Pancreas (tissue), 10 donors: ENCODE measurements at regions not wholly inside any gene's neighbourhood (a gene's known extent, or its start where the extent isn't known, plus 50 kb on each side); places are given as distances from the start of the nearest gene placed in this dataset.

Experiments
- ATAC-seq, 4 donors: fragments of 200-7000 bp; cut with Tn5 transposase; one replicate each; pipeline versions ENCODE4 v1.8.0 to v1.9.1; 2020; ENCODE audit warnings: mild to moderate bottlenecking in 4 of 4, moderate library complexity in 4 of 4
- DNase-seq, 6 donors: peaks; one replicate each; pipeline ENCODE4 v3.0.0-alpha.2; 2020
- FAIRE-seq: peaks from 2 replicates; lab custom pipeline; 2012; peaks lifted over from hg19 to GRCh38; lab: Jason Lieb, UNC
- H3K27ac ChIP-seq, 4 donors: fragments of 200-600 bp; sonication (generic); 1 replicate in 3 of 4; 2 replicates in 1 of 4; pipeline versions ENCODE4 v1.5.0 to v1.8.0; 2020
- H3K27me3 ChIP-seq, 4 donors: fragments of 200-600 bp; one replicate each; pipeline ENCODE4 v1.8.0; 2021
- H3K36me3 ChIP-seq, 3 donors: fragments of 200-600 bp; sonication (generic) in 1 of 3; one replicate each; pipeline versions ENCODE4 v1.5.0 to v1.8.0; 2020 to 2021
- H3K4me1 ChIP-seq, 3 donors: fragments of 200-600 bp; one replicate each; pipeline ENCODE4 v1.8.0; 2021
- H3K4me3 ChIP-seq, 4 donors: fragments of 200-600 bp; sonication (generic) in 2 of 4; one replicate each; pipeline versions ENCODE4 v1.5.0 to v1.8.0; 2020 to 2021
- H3K9me3 ChIP-seq, 4 donors: fragments of 200-600 bp; one replicate each; pipeline ENCODE4 v1.8.0; 2021
- CTCF ChIP-seq, 4 donors: fragments of 200-600 bp; sonication (generic) in 3 of 4; IDR thresholded peaks; one replicate each; pipeline versions ENCODE4 v1.5.0 to v1.8.0; 2021; ENCODE audit warnings: antibody characterized with exemption in 4 of 4
- WGBS, 2 donors: extraction: QIAGEN DNeasy Blood & Tissue Kit; methylation state at CpG; one replicate each; pipeline ENCODE4 v1.1.7; 2013; 5-methylcytosine and 5-hydroxymethylcytosine counted together
- intact Hi-C, 3 donors: fragments of 100-400 bp; cut with DNase I; formaldehyde crosslinking; loops; one replicate each; pipeline versions ENCODE4 v1.11.1 to v1.14.2; 2022
- donor health status: healthy with polysubstance abuse.
- donor health status: DM: no; HTN: no; CAD: no; lungs with moderate emphysema.
- donor health status: DM: no; HTN: no; CAD: no.
- donor health status: control.
- donor health status: control.
- donor health status: Bipolar disorder and iron deficiency.
- donor health status: DM: yes; HTN: yes; CAD: no.
- donor health status: DM: no; HTN: no; CAD: no.
- donor health status: DM: no; HTN: no; CAD: no.
- donor health status: DM: yes; HTN: yes; CAD: no.

- FAIRE-seq = no peak
- no peak for DNase-seq
- intact Hi-C loops = no loop called here
- H3K27ac ChIP-seq = no peak overlapping the region
- H3K27me3 ChIP-seq = no peaks in the 10 kb centered on the region
- H3K36me3 ChIP-seq = no peaks in the 10 kb centered on the region
- no peak for ATAC-seq
- TF ChIP-seq CTCF (IDR thresholded peaks at IDR 0.05) = no peak
- no peak overlapping the region for H3K4me3 ChIP-seq
- no peaks in the 10 kb centered on the region for H3K9me3 ChIP-seq
- 65 to 76% methylated on average over 1 of the region's 1 CpG for WGBS, 2 donors
- no peaks in the 10 kb centered on the region for H3K4me1 ChIP-seq
Observed at GRCh38 chr14:53796734-53797133, 159.9 kb downstream of the BMP4 start.

GRCh38 chr14:53793790-53794505, 162.7 kb downstream of the BMP4 start:
- Histone ChIP-seq H3K27me3 (no peaks in the 10 kb centered on the region), H3K4me1 (no peaks in the 10 kb centered on the region), H3K27ac (no peak overlapping the region), H3K9me3 (no peaks in the 10 kb centered on the region), H3K36me3 (no peaks in the 10 kb centered on the region), H3K4me3 (no peak overlapping the region)
- FAIRE-seq = no peak
- no peak for DNase-seq
- intact Hi-C loops = no loop called here
- no peak for TF ChIP-seq CTCF (IDR thresholded peaks at IDR 0.05)
- 65% methylated on average over 2 of the region's 2 CpGs for WGBS, 2 donors
- peak in 1 of 4 donors; percentile 11 for ATAC-seq

- no peak for ATAC-seq
- 93 to 94% methylated on average over 1 of the region's 1 CpG for WGBS, 2 donors
Observed at GRCh38 chr14:53792909-53793308, 163.7 kb downstream of the BMP4 start.

GRCh38 chr14:53790731-53791500, 165.7 kb downstream of the BMP4 start:
- Histone ChIP-seq H3K9me3 (no peaks in the 10 kb centered on the region), H3K27me3 (no peaks in the 10 kb centered on the region), H3K36me3 (no peaks in the 10 kb centered on the region), H3K27ac (no peak overlapping the region), H3K4me3 (no peak overlapping the region), H3K4me1 (no peaks in the 10 kb centered on the region)
- DNase-seq = no peak
- no peak for ATAC-seq
- intact Hi-C loops = no loop called here
- WGBS, 2 donors = 46 to 51% methylated on average over 3 of the region's 3 CpGs
- FAIRE-seq = no peak
- TF ChIP-seq CTCF (IDR thresholded peaks at IDR 0.05) = no peak

More at GRCh38 chr14:53792909-53793308, 163.7 kb downstream of the BMP4 start:
- intact Hi-C loops = no loop called here
- DNase-seq = no peak
- TF ChIP-seq CTCF (IDR thresholded peaks at IDR 0.05) = no peak
- Histone ChIP-seq H3K36me3 (no peaks in the 10 kb centered on the region), H3K27ac (no peak overlapping the region), H3K4me1 (no peaks in the 10 kb centered on the region), H3K27me3 (no peaks in the 10 kb centered on the region), H3K4me3 (no peak overlapping the region), H3K9me3 (no peaks in the 10 kb centered on the region)
- no peak for FAIRE-seq

GRCh38 chr14:53788566-53788965, 168.1 kb downstream of the BMP4 start:
- Histone ChIP-seq H3K4me3 (no peak overlapping the region), H3K27me3 (no peaks in the 10 kb centered on the region), H3K9me3 (no peaks in the 10 kb centered on the region), H3K4me1 (no peaks in the 10 kb centered on the region), H3K36me3 (no peaks in the 10 kb centered on the region), H3K27ac (no peak overlapping the region)
- no peak for ATAC-seq
- DNase-seq = no peak
- intact Hi-C loops = no loop called here
- no peak for TF ChIP-seq CTCF (IDR thresholded peaks at IDR 0.05)
- FAIRE-seq = no peak
- 74 to 82% methylated on average over 5 of the region's 5 CpGs for WGBS, 2 donors
